ENCODE measurements at regions not wholly inside any gene's neighbourhood (a gene's known extent, or its start where the extent isn't known, plus 50 kb on each side); places are given as distances from the start of the nearest gene placed in this dataset.

GRCh38 chr5:68429510-68429909, 214.0 kb downstream of the PIK3R1 start:
- TF ChIP-seq CTCF (IDR thresholded peaks at IDR 0.05), result no peak
- ATAC-seq (ENCODE audit: low FRiP score), result no peak
- DNase-seq (ENCODE audit: low spot score), result no peak

- TF ChIP-seq CTCF (IDR thresholded peaks at IDR 0.05), result no peak
- ATAC-seq (ENCODE audit: low FRiP score) (no peak), DNase-seq (ENCODE audit: low spot score) (no peak)
Observed at GRCh38 chr5:68430279-68430678, 214.7 kb downstream of the PIK3R1 start.

DNA sequence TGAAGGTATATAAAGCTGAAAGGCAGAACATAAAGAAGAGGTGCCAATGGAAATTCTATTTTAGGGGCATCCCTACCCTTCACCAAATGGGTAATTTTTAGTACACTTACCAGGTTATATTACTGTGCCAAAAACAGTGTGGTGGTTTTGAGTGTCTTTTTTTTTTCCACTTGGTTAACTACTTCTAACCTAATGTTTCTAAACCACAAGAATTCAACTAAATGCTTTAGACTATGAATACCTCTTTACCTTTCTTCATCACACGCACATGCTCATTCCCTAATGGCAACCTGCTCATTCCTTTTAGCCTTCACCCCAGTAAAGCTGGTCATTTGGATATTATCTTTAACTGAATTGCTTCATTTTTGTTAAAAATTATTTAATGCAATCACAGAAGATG, 215.6 kb downstream of the PIK3R1 start:
- ATAC-seq (ENCODE audit: low FRiP score) (no peak), DNase-seq (ENCODE audit: low spot score) (no peak)
- TF ChIP-seq CTCF (IDR thresholded peaks at IDR 0.05), result no peak

DNA sequence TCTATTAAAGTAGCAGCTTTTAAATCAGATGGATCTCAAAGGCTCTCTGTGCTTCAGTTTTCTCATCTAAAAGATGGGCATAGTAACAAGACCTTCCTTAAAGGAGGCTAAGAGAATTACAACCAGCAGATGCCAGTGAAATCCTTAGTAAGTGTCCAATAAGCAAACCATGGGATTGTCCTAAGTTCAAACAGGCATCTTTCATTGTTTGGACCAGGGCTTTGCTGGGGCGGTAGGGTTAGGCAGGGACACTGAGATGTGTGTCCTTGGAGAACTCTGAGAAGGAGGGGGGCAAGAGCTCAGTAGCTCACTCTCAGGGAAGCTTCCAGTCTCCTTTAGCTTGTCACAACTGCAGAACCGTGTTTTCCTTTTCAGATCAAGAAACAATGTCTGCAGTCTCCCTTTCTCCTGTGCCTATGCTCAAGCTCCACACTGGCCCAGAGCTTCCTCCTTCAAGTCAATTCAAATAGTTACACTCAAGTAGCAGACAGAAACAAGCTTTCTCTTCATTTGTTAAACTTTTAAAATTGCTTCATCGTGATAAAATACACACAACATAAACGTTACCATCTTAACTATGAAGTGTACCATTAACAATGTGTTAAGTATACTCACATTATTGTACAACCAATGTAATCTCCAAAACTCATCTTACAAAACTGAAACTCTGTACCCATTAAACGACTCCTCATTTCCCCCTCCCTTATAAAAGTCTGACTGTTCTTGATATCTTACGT, 216.2 kb downstream of the PIK3R1 start:
- DNase-seq (ENCODE audit: low spot score), result no peak
- TF ChIP-seq CTCF (IDR thresholded peaks at IDR 0.05), result no peak
- ATAC-seq (ENCODE audit: low FRiP score), result no peak

DNA sequence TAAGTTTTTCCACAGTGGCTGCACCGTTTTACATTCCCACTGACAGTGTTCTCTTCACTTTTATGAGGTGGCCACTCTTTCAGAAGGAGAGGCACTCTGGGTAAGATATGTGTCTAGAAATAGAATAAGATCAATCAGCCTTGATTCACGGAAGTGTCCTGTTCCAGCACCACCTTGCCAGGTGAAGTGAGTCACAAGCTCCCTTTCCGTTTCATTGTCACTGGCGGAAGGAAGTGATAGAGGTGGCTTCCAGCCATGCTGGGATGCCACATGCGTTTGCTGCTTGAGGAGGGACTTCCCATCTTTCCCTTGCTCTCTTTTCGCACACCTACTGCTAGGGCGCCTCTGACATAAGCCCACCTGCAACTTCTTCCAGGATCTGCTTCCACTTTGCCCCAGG, 217.1 kb downstream of the PIK3R1 start:
- no peak for DNase-seq (ENCODE audit: low spot score)
- no peak for ATAC-seq (ENCODE audit: low FRiP score)
- no peak for TF ChIP-seq CTCF (IDR thresholded peaks at IDR 0.05)

GRCh38 chr5:68433526-68433922, 218.0 kb downstream of the PIK3R1 start:
- TF ChIP-seq CTCF (IDR thresholded peaks at IDR 0.05), result no peak
- no peak for DNase-seq (ENCODE audit: low spot score)
- no peak for ATAC-seq (ENCODE audit: low FRiP score)

Data from omental fat pad (tissue), 3 donors.